ENCODE measurements at regions not wholly inside any gene's neighbourhood (a gene's known extent, or its start where the extent isn't known, plus 50 kb on each side); places are given as distances from the start of the nearest gene placed in this dataset.
"Not testable (repeated sequence)": the region's sequence is repeated elsewhere in the genome, so short reads cannot be mapped to it uniquely, and the experiment has no call there.

DNA sequence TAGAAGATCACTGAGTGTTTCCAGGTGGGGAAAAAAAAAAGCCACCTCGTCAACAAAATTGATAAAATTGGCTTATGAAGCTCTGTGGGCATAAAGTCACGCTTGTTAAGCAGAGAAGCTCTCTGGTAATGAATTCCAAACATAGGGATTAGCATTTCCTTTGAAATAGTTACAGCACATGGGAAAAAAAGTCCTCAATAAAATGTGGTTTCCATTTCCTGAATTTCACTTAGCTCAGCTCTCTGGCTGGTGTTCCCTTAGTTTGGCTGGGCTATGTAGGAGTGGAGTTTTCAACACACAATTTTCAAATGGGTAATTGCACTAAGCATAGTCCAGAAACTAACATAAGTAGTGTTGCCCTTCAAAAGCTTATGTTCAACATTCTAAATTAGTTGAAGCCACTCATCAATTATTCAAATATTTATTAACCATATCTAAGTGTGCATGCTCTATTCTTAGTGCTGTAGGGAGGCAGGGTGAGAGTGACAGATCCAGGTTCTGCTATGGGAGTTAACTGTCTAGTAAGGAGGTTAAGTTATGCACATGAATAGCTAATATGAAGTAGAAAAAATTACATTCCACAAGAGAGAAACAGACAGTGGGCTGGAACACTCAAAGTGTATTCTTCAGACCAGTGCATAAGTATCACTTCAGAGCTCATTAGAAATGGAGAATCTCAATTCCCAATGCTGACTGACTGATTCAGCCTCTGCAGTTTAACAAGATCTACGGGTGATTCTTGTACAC is 445.7 kb downstream of the SMARCA1 start:
- DNase-seq, result no peak

DNA sequence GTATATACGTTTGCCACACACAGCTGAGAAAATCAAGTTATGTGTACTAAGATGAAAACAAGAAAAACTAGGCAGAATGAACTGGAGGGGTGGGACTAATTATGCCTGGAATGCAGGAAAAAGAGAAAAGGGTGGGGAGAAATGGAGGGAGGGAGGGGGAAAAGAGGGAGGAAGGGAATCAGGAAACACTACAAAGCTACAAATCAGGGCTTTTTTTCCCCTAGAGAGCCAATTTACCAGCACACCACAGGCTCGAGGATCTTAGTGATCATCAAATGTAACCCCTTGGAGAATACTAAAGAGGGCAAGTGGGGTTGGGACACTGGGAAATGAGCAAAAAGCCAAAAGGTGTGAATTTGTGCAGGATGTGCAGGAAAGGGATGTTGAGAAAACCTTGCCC is 451.9 kb downstream of the SMARCA1 start:
- DNase-seq, result no peak

DNA sequence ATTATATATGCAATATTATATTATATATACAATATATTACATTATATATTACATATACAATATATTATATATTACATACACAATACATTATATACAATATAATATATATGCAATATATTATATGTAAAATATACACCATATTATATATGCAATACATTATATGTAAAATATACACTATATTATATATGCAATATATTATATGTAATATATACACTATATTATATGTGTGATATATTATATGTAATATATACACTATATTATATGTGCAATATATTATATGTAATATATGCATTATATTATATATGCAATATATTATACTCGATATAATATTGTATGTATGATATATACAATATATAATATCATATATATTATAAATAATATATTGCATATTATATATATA is 457.4 kb downstream of the SMARCA1 start:
- DNase-seq, result no peak

DNA sequence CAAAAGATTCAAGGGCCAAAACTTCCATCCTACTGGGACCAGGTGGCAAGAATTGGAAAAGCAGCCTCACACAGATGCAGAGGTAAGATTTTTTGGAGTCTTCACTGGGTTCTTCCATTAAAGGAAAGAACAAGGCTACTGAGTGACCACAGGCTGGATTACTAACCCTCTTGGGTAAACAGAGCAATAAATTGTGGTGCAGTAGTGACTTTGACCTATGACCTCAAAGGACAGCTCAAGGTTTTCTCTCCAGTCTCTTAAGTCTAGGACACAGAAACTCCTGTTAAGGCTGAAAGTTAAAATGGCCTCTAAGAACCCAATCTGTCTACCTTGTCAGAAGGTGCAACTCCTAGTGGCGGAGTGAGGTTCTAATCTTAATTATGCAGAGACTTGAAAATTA is 464.9 kb downstream of the SMARCA1 start:
- DNase-seq, result no peak

DNA sequence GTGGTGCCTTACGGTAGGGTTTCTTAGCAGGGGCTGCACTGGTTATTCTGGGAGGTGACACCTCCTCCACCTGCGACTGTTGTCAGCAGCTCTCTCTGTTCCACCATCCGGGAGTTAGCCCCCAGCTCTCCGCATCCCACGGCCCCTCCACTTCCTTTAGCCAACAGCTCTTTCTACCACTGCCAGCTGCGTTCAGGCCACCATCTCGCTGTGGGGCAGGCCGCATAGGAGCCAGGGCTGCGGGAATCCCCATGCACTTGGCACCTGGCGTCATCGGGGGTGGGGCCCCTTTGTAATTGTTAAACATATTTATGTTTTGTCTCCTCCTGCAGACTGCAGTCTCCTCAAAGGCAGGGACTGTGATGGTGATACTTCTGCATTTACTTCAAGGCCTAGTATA is 480.2 kb downstream of the SMARCA1 start:
- no peak for DNase-seq

DNA sequence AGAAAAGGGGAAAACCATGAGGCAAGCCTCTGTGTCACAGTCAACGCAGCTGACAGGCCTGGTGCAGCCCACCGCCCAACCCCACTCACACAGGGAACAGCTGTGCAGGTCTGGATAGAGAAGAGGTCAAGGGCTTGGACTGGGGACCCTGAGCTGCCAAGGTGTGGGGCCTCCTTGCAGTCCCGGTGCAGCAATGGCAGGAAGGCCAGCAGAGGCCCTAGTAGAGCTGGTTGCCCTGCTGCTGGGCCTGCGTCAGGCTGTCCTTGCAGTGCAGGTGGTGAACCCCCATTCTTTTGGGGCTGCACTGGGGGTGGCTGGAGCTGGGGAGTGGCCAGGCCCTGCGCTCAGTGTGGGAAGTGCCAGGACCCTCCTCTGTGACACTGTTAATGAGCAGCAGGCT is 482.0 kb downstream of the SMARCA1 start:
- no peak for DNase-seq

DNA sequence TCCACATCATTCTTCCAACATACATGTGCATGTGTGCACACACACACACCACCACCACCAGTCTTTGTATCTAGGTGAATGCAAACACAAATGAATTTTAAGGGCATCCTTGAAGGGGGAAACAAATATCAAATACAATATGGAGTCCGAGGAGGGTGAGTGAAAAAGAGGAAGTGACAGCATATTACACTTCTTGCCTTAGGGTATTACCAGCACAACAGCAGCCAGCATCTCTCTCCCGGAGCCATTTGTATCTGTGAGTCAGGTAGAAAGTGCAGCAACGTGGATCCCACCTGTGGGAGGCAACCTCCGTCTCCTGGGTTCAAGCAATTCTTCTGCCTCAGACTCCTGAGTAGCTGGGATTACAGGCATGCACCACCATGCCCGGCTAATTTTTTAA is 483.2 kb downstream of the SMARCA1 start:
- DNase-seq, result no peak

DNA sequence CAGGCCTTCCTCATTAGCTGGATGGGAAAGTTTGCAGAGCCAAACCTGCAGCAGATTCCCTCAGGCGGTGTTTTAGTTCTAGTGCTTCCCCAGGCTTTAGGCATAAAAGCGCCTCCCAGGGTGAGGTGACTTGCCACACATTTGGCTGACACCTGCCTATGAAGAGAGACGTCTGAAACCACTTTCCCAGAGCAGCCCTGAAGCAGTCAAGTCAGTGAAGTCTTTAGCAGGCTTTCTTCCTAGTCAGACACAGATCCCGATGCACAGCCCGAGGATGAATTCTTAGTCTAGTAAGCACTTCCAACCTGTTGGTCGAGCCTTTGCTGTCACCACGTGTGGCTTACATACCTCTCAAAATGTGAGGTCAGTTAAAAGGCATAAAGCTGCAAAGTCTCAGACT is 484.1 kb downstream of the SMARCA1 start:
- no peak for DNase-seq

DNA sequence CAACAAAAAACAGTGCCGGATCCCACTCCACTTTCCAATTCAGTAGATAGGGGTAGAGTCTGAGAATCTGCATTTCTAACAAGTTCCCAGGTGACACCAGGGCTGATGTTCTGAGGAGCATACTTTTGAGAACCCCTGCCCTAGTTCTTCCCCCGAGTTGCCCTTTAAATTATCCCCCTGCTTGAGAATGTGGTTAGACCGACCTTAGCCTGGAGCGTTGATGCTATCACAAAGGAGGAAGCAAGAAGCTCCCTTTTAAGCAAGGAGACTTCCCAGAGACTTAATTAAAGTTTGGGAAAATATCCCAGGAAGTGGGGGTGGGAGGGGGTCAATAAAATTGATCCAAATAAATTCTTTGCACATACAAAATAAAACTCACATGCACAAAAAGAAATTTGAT is 485.9 kb downstream of the SMARCA1 start:
- DNase-seq, result no peak

DNA sequence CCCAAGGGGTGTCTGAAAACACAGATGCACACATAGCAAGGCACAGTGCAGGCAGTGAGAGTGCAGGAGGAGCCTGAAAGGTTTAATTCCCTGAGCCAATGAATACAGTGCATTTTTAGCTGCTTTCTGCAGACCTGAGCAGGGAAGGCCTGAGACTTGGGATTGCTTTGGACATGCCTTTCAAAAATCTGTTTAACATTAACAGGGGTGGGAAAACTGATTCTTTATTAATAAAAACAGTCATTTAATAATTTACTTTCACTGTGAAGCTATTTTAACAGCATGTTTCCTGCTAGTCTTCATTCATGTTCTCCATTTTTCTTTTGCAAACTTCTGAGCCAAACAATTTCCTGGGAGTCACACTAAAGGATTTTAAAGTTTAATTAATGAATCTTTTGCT is 488.1 kb downstream of the SMARCA1 start:
- DNase-seq, result no peak

DNA sequence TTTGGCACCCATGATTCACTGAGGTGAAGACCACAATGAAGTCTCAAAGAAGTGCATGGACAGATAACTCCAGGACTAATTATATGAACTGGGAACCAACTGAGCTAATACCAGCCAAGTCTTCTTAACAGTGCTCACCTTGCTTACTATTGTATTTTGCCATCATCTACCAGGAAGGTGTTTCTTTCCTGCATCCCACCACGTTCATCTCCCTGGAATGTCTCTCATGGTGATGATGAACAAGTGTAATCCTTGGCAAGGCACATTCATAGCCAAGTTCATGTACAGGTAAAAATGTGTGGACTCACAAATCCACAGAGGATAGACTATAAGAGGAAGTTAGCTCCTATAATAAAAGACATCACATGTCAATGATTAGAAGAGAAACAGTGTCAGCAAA is 489.1 kb downstream of the SMARCA1 start:
- DNase-seq, result no peak

DNA sequence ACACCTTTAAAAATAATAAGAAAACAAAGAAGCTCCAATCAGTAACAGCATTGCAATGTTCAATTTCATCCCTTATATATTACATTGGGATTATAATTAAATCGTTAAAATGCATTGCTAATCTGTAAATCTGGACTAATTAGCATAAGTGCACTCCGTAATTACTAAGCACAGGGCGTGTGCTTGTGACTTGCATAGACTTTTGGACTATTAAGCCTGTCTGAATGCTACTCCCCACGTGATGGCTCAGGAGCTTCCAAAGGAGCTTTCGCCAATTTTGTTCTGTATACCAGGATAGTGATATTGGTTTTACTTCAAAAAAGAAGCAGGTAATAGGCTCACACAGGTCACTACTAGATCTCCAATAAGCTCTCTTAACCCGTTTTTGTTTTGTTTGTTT is 497.1 kb downstream of the SMARCA1 start:
- no peak for DNase-seq

DNA sequence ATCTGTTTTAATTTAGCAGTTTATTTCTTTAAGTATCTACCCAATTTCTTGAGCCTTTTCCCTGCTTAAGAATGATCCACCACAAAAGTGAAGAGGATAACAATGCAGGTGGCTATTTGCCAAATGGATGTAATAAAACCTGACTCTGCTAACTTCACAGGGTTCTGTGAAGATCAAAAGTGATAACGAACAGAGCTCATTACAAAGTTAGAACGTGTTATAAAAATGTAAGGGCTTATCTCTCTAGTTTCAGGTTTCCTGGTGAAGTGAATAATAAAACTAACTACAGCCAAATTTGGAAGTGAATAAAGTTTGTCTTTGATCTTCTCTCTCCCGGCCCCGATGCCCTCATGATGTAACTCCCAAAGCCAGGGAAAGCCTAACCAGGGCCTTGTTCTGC is 497.9 kb downstream of the SMARCA1 start:
- no peak for DNase-seq

DNA sequence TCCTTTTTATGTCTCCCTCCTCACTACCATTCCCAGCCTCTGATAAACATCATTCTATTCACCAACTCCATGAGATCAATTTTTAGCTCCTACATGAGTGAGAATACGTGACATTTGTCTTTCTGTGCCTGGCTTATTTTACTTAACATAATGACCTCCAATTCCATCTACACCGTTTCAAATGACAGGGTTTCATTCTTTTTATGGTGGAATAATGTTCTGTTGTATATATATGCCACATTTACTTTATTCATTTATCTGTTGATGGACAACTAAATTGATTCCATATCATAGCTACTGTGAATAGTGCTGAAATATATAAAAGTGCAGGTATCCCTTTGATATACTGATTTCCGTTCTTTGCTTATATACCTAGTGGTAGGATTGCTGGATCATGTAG is 503.9 kb downstream of the SMARCA1 start:
- no peak for DNase-seq

DNA sequence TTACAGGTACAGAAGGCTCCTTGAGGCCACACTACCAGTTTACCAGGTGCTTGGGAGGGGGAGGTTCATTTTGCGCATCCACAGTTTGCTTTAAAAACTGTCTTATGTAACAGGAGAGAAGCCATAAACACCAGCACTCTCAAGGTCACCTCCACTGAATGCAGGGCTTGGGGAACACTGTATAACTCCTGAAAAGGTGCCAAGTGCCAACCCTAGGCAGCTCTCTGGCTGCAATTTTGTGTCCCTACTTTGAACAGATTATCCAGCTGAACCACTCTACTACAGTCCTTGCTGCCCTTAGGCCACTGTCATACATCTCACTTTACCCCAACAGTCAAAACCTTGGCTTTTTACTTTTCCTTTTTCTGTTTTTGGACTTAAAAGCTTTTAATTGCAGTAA is 507.9 kb downstream of the SMARCA1 start:
- DNase-seq, result no peak

DNA sequence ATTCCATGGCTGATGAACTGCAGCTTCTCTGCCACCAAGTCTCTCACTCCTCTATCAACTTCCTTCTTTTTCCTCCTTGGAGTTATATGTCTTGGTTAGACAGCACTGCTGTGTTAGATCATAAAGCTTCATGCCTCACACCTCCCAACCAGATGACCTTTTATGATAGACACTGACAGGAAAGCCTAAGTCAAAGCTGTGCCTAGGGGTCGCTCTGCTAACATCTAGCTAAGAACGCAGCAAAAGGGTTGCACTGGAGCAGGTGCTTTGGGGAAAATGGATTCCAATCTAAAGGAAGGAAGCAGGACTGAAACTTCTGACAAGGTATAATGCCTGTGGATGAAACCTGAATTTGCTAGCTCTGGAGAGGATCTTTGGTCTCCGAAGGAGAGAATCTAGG is 509.7 kb downstream of the SMARCA1 start:
- DNase-seq, result no peak

DNA sequence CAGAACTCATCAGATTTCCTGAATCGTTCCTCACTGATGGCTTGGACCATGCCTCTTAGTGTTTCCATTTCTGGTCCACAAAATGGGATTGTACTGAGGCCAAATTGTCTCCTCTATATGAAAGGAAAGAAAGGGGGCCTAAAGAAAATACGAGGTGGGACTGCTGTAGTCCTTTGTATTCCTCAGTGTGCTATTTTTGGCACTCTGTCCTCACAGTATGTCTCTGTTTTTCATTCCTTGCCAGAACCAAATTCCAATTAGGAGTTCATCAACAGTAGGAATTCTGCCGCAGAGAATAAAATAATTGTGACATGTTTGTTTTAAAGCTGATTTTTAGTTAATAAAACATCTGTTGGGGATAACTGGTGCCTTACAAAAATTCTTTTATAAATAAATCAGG is 515.7 kb downstream of the SMARCA1 start:
- DNase-seq, result no peak

DNA sequence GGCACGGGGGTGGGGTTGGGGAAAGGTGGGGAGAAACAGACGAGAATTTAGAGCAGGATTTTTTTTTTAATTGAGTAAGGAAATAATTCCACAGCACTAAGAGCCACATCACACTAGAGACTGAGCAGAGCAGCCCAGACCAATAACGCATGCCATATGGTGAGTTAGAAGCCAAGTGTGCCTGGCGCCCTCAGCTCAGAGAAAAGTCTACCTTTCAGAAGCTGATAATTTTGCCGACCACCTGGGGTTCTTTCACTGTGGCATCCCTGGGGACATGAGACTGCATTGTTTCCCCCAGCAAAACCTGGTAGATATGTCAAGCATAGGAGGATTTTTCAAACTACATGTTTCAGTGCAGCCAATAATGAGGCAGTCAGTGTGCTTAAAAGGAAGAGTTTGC is 516.8 kb downstream of the SMARCA1 start:
- DNase-seq, result no peak

DNA sequence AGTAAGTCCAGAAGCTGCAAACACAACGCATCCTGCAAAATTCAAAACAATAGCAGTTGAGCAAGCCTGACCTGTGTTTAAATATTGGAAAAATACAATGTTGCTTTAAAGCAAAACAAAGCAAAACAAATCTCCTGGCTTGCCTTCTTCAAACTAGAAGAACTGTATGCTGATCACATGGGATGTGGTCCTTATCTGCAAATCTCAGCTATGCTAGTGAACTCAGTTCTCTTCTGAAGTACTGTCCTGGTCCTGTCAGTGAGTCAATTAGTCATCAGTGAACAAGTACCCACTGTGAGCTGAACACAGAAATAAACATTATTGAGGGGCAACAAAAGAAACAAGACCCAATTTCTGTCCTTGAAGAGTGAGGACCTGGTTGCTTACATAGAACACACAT is 522.5 kb downstream of the SMARCA1 start:
- DNase-seq, result no peak

DNA sequence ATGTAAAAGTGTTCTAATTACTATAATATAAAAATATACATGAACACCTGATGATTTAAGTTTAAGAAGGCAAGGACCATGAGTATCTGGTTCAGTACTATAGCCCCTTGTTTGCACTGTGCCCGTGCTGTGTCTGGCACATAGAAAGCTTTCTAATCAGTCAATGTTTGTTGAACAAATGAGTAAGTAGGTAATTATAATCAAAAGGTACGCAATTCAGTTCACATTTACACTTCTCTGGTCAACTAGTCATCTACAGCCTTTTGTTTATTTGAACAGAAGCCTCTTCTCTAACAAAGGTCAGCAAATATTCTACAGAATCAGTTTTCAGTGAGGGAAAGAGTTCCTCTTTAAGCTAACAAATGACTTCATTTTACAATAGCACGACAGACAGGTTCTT is 523.3 kb downstream of the SMARCA1 start:
- no peak for DNase-seq

DNA sequence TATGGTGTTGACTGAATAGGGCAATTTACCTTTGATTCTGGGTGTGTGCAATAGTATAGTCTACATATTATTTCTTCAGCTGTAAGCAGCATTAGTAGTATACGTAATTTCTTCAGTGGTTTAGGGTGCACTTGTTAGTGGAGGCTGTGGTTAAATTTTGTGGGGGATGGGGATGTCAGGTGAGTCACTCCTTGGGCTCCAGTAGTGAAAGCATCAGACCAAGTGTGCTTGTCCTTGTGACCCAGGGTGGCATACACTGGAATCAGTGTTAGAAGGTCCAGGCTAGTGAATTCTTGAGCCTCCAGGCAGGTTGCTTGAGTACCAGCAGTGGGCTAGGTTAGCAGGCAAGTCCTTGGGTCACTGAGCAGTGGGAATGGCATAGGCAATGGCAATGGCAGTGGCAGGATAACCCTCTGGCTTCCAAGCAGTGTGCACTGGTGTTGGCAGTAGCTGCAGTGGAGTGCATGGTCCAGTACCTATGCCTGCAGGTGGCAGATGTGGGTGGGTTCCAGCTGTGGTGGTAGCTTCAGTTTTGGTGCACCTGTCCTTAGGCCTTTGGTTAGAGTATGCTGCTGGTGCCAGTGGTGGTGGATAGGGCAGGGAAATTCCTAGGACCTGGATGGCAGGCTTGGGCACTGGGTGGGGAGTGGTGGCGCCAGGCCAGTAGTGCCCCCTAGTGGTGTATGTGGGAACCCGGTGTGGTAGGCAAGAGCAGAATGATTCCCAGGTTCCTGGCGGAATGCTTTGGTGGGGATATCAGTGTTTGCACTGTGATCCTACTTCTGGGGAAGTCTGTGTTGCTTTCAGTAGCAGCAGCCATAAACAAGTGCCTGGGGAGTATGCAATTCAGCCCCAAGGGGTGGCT is 531.0 kb downstream of the SMARCA1 start:
- no peak for DNase-seq

DNA sequence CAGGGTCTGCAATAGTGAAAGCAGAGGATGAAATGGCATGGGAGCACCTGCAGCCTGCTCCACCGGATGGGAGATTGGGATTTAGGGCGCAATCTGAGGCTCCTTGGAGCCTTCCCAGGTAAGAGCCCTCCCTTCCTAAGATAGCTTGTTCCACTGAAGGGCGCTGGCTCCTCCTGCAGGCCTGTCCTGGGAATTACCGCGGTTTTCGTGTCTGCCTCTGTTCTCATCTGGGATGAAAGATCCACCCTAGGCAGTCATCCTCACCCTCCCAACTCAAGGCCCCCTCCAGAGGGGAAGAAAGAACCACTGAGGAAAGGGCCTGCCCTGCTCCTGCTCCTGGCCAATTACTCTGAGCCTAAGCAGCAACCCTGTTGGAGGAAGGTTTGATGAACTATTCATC is 547.5 kb downstream of the SMARCA1 start:
- no peak for DNase-seq

DNA sequence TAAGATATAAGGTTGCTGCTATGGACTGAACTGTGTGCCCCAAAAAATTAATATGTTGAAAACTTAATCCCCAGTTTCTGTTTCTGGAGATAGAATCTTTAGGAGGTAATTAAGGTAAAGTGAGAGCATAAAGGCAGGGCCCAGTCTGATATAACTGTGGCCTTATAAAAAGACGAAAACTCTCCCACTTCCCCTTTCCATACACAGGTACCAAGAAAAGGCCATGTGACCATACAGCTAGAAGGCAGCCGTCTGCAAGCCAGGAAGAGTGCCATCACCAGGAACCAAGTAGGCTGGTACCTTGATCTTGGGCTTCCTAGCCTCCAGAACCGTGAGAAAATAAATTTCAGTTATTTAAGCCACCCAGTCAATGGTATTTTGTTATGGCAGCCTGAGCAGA is 550.3 kb downstream of the SMARCA1 start:
- no peak for DNase-seq

DNA sequence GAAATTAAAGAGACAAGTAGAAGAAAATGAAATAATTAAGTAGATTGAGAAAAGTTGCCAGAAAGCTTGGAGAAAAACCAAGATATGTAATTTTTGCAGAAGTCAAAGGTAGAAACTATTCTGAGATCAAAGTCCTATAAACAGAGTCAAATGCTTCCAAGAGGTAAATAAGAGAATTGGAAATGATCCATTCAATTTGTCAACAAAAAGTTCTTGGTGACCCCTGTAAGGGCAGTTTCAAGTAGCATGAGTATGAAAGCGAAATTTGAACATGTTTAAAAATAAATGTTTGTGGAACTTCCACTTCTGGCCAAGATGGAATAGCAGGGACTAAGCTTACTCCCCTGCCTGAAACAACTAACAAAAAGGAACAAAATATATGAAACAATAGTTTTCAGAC is 562.0 kb downstream of the SMARCA1 start:
- DNase-seq, result no peak

DNA sequence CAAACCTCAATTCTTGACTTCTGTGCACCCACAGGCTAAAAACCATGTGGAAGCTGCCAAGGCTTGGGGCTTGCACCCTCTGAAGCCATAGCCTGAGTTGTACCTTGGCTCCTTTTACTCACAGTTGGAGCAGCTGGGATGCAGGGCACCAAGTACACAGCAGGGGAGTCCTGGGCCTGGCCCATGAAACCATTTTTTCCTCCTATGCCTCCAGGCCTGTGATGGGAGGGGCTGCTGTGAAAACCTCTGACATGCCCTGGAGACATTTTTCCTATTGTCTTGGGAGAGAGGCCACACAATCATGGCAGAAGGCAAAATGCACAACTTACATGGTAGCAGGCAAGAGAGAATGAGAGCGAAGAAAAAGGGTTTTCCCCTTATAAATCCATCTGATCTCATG is 568.6 kb downstream of the SMARCA1 start:
- not testable (repeated sequence) for DNase-seq
